ENCODE measurements at regions not wholly inside any gene's neighbourhood (a gene's known extent, or its start where the extent isn't known, plus 50 kb on each side); places are given as distances from the start of the nearest gene placed in this dataset.

DNA sequence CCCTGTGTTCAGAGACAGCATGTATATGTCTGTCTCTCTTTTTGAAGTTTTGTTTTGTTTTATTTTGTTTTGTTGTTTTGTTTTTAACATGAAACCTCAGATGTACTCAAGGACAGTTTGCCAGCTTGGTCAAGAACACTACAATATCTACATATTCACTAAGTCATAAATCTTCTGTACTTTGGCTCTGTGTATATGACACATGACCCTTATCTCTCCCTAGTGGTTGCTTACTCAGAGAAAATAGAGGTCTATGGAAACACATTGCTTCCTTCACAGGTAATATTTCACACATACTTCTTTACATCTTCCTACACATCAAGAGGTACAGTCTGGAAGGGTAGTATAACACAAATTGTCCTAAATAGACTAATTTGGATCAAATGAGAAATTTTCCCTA lies 312.6 kb upstream of the VRK2 start:
- FAIRE-seq (no peak), DNase-seq (ENCODE audit: low read depth) (no peak)
- Histone ChIP-seq H3K4me3 (ENCODE audit: low read depth, low read length) (no peak overlapping the region), H3K27me3 (ENCODE audit: control insufficient read depth, insufficient read depth, low read length) (no peaks in the 10 kb centered on the region), H3K36me3 (ENCODE audit: control insufficient read depth, insufficient read depth, low read length) (no peaks in the 10 kb centered on the region)
- TF ChIP-seq, protein P1, sequence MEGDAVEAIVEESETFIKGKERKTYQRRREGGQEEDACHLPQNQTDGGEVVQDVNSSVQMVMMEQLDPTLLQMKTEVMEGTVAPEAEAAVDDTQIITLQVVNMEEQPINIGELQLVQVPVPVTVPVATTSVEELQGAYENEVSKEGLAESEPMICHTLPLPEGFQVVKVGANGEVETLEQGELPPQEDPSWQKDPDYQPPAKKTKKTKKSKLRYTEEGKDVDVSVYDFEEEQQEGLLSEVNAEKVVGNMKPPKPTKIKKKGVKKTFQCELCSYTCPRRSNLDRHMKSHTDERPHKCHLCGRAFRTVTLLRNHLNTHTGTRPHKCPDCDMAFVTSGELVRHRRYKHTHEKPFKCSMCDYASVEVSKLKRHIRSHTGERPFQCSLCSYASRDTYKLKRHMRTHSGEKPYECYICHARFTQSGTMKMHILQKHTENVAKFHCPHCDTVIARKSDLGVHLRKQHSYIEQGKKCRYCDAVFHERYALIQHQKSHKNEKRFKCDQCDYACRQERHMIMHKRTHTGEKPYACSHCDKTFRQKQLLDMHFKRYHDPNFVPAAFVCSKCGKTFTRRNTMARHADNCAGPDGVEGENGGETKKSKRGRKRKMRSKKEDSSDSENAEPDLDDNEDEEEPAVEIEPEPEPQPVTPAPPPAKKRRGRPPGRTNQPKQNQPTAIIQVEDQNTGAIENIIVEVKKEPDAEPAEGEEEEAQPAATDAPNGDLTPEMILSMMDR (IDR thresholded peaks at IDR 0.05; ENCODE audit: insufficient read depth, low read length, severe bottlenecking): no peak

DNA sequence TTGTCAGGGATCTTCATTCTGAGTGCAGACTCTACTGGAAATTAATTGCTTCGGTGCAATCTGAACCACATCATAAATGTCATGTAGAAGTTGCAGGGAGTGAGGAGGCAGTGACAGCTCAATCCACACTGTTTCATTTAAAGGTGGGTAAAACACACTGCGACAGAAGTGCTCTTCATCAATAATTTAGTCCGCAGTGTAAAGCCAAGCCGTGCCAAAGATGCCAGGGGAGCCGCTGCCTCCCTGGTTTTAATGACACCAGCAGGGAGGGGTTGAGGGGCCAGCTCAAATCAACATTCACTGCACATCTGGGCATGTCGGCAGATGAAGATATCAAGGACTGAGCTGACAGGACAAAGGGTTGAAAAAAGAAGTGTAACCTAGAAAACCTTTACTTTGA lies 305.7 kb upstream of the VRK2 start:
- no peak for DNase-seq (ENCODE audit: low read depth)
- TF ChIP-seq, protein P1 (IDR thresholded peaks at IDR 0.05; ENCODE audit: insufficient read depth, low read length, severe bottlenecking): no peak
- Histone ChIP-seq H3K4me3 (ENCODE audit: low read depth, low read length) (no peak overlapping the region), H3K27me3 (ENCODE audit: control insufficient read depth, insufficient read depth, low read length) (no peaks in the 10 kb centered on the region), H3K36me3 (ENCODE audit: control insufficient read depth, insufficient read depth, low read length) (no peaks in the 10 kb centered on the region)
- no peak for FAIRE-seq

DNA sequence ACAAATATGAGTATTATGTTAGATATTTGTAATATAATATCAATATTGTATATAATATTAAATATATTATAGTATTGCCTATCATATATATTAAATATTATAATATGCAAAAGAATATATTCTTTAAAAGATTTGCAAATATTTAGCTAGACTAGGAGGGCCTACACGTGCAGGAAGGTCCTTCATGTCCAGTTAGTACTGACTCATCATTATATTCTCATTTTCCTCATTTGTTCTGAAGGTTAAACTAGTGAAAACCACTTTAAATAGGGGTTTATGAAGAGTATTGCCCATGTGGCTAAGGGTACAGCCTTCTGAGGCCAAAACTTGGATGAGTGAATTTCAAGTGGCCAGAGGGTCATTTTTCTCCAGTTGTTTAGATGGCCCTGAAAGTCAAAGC lies 293.0 kb upstream of the VRK2 start:
- H3K36me3 ChIP-seq (ENCODE audit: control insufficient read depth, insufficient read depth, low read length): no peaks in the 10 kb centered on the region
- no peak overlapping the region for H3K4me3 ChIP-seq (ENCODE audit: low read depth, low read length)
- FAIRE-seq (no peak), DNase-seq (ENCODE audit: low read depth) (no peak)
- H3K27me3 ChIP-seq (ENCODE audit: control insufficient read depth, insufficient read depth, low read length): no peaks in the 10 kb centered on the region
- TF ChIP-seq, protein P1 (IDR thresholded peaks at IDR 0.05; ENCODE audit: insufficient read depth, low read length, severe bottlenecking): no peak

DNA sequence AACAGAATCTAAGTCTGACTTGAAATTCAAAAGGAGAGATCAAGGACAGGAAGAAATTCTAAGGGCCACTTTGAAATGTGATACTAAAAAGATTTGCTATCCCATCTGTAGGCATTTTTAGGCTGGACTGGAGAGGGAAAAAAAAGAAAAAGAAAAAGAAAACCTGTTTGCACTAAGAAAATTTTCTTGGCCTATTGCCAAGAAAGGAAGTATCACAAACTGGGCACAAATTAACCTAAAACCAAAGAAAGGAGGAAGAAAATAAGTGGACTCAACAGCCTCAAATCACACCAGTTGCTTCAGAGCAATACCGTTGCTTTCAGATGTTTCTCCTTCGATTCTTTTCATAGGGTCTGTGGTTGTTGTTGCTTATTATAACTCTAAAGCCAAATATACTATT lies 287.9 kb upstream of the VRK2 start:
- no peaks in the 10 kb centered on the region for H3K27me3 ChIP-seq (ENCODE audit: control insufficient read depth, insufficient read depth, low read length)
- no peaks in the 10 kb centered on the region for H3K36me3 ChIP-seq (ENCODE audit: control insufficient read depth, insufficient read depth, low read length)
- H3K4me3 ChIP-seq (ENCODE audit: low read depth, low read length): no peak overlapping the region
- no peak for DNase-seq (ENCODE audit: low read depth)
- no peak for FAIRE-seq
- TF ChIP-seq, protein P1 (IDR thresholded peaks at IDR 0.05; ENCODE audit: insufficient read depth, low read length, severe bottlenecking): no peak

DNA sequence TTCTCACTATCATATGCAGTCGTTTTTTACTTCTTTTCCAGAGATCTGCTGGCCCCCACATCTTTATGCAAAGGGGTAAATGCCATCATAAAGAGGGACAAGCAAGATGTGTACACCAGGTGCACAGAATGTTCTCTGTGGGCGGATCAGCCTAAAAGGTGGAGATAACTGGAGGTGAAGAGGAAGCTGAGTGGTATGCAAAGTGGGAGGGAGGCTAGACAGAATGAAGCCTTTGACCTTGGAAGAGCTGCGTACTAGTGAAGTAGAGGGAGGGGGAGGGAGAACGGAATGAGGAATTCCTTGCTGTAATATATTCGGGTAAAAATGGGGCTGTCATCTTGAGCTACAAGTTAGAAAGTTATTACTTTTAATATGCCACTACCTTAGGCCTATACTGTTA lies 287.5 kb upstream of the VRK2 start:
- Histone ChIP-seq H3K4me3 (ENCODE audit: low read depth, low read length) (no peak overlapping the region), H3K36me3 (ENCODE audit: control insufficient read depth, insufficient read depth, low read length) (no peaks in the 10 kb centered on the region), H3K27me3 (ENCODE audit: control insufficient read depth, insufficient read depth, low read length) (no peaks in the 10 kb centered on the region)
- TF ChIP-seq, protein P1 (IDR thresholded peaks at IDR 0.05; ENCODE audit: insufficient read depth, low read length, severe bottlenecking): no peak
- FAIRE-seq: no peak
- no peak for DNase-seq (ENCODE audit: low read depth)

DNA sequence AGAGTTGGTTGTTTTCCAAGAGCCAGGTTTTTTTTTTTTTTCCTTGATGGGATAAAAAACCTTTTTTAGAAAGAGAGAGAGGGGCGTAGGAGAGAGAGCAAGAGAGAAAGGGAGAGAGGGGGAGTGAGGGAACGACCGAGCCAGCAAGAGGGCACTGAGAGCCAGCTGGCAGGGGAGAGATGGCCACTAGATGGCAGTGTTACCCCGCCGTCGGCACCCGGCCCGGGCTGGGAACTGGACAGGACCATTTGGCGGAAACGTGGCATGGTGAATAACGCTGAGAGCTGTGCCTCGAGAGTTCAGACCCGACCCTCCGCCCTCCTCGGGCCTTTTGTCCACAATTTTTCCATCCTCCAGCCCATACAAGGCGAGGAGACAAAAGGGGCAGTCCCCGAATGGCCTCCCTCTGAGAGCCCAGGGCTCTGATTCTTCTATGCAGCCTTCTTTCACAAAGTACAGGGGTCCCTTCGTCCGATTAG lies 286.7 kb upstream of the VRK2 start:
- DNase-seq (ENCODE audit: low read depth) (peak; percentile 49), FAIRE-seq (no peak)
- H3K4me3 ChIP-seq (ENCODE audit: low read depth, low read length): peak overlapping the region; percentile 13
- no peaks in the 10 kb centered on the region for H3K36me3 ChIP-seq (ENCODE audit: control insufficient read depth, insufficient read depth, low read length)
- TF ChIP-seq, protein P1 (IDR thresholded peaks at IDR 0.05; ENCODE audit: insufficient read depth, low read length, severe bottlenecking): peak; percentile 99
- H3K27me3 ChIP-seq (ENCODE audit: control insufficient read depth, insufficient read depth, low read length): no peaks in the 10 kb centered on the region
